NCI-H2107 treated with DMSO at 0.1 percent for 48 hours (cell line): ENCODE measurements at regions not wholly inside any gene's neighbourhood (a gene's known extent, or its start where the extent isn't known, plus 50 kb on each side); places are given as distances from the start of the nearest gene placed in this dataset.
"Not testable (repeated sequence)": the region's sequence is repeated elsewhere in the genome, so short reads cannot be mapped to it uniquely, and the experiment has no call there.

ENCODE experiments used
- DNase-seq: peaks from one replicate; lab custom pipeline; 2025; ENCODE audit not compliant: unreplicated experiment; lab: John Stamatoyannopoulos, UW

GRCh38 chrX:115400960-115401359 is 111.4 kb downstream of the LUZP4 start:
- DNase-seq = no peak

DNA sequence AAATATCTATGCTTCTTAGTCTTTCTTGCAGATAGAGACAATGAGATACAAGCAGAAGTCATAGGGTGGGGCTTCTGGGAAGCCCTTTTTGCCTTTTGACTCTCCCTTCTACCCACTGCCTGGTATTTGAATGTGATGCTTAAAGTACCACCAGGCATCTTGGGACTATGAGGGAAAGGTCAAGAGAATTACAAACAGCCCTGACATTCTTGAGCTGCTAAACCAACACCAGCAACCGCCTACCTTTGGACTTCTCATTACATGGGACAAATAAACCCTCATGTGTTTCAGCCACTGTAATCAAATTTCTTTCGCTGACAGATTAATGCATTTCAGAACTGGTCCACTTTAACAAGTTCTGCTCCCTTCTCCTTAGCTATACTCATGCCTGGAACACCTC is 112.8 kb downstream of the LUZP4 start:
- no peak for DNase-seq

- DNase-seq = no peak
Measured at GRCh38 chrX:115408771-115409400, 119.4 kb downstream of the LUZP4 start.

DNA sequence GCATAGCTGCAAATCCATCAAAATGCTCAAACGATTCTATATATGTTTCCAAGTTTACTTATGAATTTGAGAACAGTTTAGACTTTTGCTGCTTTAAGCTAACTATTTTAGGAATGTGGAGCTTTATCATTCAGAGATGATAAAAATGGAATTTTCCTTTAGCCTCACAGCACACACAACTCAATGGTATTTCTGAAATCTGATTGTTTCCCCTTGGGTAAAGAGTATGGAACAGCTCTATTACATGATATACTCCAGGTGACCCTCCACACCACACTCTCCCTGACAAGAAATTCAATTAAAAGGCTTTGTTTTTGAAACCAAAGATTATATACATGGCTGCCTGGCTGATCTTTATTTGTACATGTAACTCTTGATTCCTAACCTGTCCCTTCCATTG is 120.0 kb downstream of the LUZP4 start:
- DNase-seq = no peak

DNA sequence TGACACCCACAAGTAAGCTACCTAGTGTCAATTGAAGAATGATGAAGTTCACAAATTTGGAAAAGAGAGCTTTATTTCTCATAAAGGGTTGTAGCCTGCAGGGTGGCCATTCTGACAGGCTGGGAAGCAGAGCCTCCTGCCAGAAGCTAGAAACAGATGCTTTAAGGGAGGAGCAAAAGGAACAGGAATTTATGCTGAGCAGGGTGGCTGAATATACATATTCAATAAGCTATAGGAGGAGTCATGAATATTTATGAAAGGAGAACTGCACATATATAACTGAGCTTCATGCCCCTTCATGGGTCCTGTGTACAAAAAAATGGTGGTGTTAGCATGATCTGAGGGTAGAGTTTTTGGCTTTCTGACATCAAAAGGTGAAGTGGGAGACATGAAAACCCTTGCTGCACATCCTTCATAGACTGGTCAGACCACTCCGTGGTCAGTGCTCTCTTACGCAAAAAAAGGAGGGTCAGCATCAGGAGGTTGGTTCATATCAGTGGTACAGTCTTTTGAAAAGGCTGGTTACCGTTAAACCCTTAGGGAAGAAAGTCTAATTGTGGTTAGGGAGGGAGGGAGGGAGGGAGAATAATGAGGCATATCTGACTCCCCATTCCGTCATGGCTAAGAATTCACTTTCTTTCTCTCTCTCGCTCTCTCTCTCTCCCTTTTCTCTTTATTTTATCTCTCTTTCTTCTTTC is 121.4 kb downstream of the LUZP4 start:
- DNase-seq = no peak

DNA sequence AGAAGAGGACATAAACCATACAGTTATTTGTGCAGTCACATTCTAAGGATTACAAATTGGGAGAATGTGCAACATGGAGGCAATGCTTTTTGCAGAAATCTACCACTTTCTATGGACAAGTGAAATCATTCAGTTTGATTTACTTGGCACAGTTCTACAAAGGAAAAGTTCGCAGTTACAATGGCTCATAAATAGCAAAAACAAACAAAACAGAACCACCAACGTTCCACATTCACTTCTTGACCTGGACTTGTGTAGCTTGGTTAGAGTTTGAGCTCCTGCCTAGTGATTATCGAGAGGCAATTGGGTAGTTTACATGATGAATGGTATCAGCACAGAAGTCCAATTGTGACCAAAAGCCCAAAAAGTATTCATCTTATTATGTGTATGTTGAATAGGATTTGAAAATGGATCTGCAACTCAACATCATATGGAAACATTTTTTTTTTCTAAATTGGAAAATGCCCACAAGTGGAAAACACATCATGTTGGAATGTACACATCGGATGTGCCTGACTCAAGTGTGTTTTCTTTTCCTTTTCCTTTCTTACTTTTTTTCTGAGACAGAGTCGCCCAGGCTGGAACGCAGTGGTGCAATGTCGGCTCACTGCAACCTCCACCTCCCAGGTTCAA is 123.8 kb downstream of the LUZP4 start:
- no peak for DNase-seq

- no peak for DNase-seq
Measured at GRCh38 chrX:115419069-115419468, 129.6 kb downstream of the LUZP4 start.

GRCh38 chrX:115423086-115423485 is 133.6 kb downstream of the LUZP4 start:
- DNase-seq = no peak

DNA sequence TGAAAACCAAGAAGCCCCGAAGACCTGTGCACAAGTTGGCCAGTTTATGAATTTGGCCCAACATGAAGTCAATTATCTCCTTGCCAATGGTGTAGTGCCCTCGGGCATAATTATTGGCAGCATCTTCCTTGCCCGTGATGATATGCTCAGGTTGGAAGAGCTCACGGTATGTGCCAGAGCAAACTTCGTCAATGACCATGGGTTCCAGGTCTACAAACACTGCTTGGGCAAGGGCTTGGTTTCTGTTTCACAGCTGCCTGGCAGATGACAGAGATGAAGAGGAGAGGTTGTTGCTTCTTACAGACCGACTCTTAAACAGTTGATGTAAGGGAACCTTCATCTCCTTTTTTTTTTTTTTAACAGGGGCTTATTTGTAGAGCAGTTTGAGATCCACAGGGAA is 135.6 kb upstream of the PLS3 start:
- DNase-seq = no peak

DNA sequence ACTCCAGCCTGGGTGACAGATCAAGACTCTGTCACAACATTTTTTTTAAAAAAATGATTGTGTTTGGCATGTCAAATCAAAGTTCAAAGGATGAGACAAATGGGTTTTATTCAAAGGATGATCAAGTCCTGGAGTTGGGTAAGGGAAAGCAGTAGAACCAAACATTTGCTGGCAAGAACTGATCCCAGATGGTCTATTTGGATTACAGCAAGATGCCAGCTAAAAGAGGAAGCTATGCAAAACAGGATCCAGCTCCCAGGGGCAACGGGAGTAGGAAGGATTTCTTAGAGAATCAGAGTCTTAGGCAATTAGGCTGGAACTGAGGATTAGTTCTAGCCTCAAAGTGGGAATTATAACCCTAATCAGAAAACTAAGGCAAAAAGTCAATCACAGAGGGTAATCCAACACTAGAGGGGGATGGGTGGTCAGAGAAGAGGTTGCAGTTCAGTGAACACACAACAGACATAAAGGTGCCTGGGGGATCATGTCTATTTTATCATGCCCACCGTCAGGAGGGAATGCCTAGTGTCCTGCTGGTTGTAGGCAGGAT is 133.0 kb upstream of the PLS3 start:
- DNase-seq = no peak

DNA sequence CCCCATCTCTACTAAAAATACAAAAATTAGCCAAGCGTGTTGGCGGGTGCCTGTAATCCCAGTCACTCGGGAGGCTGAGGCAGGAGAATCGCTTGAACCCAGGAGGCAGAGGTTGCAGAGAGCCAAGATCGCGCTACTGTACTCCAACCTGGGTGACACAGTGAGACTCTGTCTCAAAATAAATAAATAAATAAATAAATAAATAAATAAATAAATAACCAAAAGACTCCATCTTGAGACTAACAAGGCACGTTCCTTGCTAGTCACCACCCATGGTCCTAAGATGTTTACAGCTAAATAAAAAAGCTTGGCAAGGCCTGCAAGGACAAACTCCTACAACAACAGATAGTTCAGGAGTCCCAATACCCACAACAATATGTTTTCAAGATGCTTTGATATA is 126.1 kb upstream of the PLS3 start:
- DNase-seq = not testable (repeated sequence)

DNA sequence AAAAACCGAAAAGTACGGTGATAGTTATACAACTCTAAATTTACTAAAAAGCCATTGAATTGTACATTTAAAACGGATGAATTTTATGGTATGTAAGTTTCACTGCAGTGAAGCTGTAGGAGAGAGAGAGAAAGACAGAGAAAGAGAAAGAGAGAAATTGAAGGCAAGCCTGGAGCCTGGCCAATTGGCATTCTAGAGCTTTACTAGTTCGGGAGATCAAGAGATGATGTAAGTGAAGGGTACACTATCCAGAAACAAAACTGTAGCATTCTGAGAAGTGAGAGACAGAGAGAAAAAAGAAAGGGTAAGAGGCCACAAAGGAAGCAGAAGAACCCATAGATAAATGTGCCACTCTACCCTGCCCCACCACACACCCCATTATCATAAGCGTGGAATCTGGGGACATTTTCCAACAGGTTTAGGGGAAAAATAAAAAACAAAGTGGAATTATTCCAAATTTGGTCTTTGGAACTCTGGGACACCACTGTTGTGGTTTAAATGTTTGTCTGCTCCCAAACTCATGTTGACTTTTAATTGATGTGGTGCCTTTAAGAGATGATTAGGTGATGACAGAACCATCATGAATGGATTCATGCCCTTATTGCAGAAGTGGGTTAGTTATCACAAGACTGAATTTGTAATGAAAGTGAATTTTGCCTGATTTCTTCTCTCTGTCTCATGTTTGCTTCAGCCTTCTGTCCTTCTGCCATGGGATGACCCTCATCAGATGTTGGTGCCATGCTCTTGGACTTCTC is 123.0 kb upstream of the PLS3 start:
- no peak for DNase-seq

DNA sequence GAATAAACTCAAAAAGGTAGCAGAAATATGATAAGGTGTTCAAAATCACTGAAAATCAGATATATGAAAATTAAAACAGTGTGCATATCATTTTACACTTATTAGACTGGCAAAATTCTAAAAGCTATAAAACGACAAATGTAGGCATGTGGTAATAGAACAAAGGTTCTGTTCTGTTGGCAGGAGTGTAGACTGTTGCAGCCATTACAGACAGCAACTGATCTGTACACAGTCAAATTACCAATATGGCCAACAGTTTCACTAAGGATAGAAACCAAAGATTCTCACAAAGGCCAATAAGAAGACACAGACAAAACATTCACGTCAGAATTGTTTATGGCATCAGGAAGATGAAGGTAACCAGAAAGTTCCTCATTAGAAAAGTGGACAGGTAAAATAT is 112.8 kb upstream of the PLS3 start:
- DNase-seq = no peak

DNA sequence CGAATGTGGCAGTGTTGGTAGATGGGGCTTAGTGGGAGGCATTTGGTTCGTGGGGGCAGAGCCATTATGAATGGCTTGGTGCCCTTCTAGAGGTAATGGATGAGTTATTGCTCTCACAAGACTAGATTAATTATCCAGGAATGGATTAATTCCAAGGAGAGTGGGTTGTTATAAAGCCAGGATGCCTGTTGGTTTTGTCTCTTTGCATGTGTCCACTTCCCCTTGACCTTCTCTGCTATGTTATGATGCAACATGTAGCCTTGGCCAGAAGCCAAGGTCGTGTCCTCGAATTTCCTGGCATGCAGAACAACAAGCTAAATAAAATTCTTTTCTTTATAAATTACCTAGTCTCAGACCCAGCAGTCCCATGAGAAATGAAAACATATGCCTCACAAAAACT is 111.2 kb upstream of the PLS3 start:
- DNase-seq = no peak

GRCh38 chrX:115452251-115452650 is 108.7 kb upstream of the PLS3 start:
- DNase-seq = no peak

GRCh38 chrX:115459883-115460880 is 100.8 kb upstream of the PLS3 start:
- no peak for DNase-seq

- no peak for DNase-seq
Measured at GRCh38 chrX:115462406-115462805, 98.6 kb upstream of the PLS3 start.

GRCh38 chrX:115467961-115468360 is 93.0 kb upstream of the PLS3 start:
- DNase-seq = no peak

DNA sequence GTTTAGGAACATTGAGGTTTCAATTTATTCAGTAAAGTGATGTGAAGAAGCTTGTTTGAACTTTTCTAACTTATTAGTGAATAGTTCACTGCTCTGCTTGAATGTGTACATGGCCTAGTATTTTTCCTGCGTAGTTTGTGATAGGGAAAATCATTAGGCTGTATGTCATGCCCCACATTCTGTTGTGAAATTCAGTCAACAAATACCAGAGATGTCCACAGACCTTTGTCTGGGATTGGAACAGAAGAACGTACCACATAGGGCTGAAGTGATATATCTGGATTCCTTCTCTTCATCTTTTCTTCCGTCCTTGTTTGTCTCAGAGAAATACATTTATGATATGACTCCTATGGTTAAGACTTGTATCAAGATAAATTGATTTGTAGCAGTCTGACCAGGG is 88.8 kb upstream of the PLS3 start:
- DNase-seq = no peak

- no peak for DNase-seq
Measured at GRCh38 chrX:115486510-115486909, 74.5 kb upstream of the PLS3 start.
